ENCODE measurements at regions not wholly inside any gene's neighbourhood (a gene's known extent, or its start where the extent isn't known, plus 50 kb on each side); places are given as distances from the start of the nearest gene placed in this dataset.
"Not testable (repeated sequence)": the region's sequence is repeated elsewhere in the genome, so short reads cannot be mapped to it uniquely, and the experiment has no call there.

DNA sequence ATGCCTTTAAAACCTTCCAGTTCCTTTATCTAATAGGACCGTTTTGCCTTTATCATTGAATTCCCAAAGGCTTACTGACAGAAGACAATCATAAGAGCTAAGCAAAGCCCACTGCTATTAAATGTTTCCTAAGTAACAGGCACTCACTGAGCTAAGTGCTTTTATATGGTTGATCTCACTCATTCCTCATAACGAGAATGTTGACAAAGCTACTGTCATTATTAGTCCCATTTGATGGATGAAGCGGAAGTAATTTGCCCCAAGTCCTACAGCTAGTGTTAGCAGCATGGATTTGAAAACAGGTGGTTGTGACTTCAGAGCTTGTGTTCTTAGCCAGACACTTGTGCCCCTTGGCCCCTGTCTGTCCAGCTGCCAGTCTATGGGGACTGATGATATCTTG, 134.8 kb upstream of the SERPINE2 start:
- CTCF ChIA-PET, result interaction anchor here (1.2 kb wide), 1 partner anchor 73 kb away, joined by 3 read pairs; no protein-coding TSS in a partner anchor
- TF ChIP-seq, protein P1, sequence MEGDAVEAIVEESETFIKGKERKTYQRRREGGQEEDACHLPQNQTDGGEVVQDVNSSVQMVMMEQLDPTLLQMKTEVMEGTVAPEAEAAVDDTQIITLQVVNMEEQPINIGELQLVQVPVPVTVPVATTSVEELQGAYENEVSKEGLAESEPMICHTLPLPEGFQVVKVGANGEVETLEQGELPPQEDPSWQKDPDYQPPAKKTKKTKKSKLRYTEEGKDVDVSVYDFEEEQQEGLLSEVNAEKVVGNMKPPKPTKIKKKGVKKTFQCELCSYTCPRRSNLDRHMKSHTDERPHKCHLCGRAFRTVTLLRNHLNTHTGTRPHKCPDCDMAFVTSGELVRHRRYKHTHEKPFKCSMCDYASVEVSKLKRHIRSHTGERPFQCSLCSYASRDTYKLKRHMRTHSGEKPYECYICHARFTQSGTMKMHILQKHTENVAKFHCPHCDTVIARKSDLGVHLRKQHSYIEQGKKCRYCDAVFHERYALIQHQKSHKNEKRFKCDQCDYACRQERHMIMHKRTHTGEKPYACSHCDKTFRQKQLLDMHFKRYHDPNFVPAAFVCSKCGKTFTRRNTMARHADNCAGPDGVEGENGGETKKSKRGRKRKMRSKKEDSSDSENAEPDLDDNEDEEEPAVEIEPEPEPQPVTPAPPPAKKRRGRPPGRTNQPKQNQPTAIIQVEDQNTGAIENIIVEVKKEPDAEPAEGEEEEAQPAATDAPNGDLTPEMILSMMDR (IDR thresholded peaks at IDR 0.05; ENCODE audit: control extremely low read depth, extremely low read depth, low read depth, missing control alignments), result no peak
- no peak for DNase-seq (ENCODE audit: extremely low spot score)
- POLR2A ChIA-PET, result no interaction called here

DNA sequence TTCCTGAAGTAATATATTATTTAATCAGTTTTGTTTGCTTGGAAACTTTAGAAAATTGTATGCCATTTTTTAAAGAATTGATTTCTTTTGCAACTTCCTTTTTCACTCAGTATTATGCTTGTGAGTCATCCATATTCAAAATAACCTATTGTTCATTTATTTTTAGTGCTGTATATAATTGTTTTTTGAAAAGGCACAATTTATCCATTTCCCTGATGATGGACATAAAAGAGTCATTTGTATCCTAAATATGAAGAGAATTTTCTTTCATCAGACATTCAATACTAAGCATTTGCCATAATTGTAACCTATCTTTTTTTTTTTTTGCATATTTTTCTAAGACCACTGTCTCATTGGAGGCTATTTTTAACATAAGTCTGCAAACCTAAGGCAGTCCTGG, 134.1 kb upstream of the SERPINE2 start:
- POLR2A ChIA-PET, result no interaction called here
- CTCF ChIA-PET, result interaction anchor here (1.2 kb wide), 1 partner anchor 72 kb away, joined by 3 read pairs; no protein-coding TSS in a partner anchor
- TF ChIP-seq, protein P1 (IDR thresholded peaks at IDR 0.05; ENCODE audit: control extremely low read depth, extremely low read depth, low read depth, missing control alignments), result no peak
- DNase-seq (ENCODE audit: extremely low spot score), result no peak

DNA sequence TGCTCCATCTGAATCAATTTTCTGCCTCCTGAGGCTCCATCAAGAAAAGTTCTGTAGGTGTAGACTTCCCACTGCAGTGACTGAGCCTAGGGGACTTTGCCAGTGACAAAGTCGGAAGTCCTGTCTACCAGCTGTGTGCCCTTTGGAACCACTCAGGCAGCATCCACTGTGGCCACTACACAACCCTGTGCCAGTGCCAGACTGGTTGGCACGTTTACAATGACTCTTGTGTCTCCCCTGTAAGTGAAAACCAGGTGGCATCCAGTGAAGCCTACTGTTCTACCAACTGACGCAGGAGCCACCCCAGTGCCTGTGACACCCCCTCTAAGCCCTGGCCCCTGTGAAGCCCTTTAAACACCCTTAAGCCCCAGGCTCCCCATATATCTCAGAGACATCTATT, 132.1 kb upstream of the SERPINE2 start:
- TF ChIP-seq, protein P1 (IDR thresholded peaks at IDR 0.05; ENCODE audit: control extremely low read depth, extremely low read depth, low read depth, missing control alignments), result no peak
- CTCF ChIA-PET, result no interaction called here
- POLR2A ChIA-PET, result no interaction called here
- DNase-seq (ENCODE audit: extremely low spot score), result no peak

DNA sequence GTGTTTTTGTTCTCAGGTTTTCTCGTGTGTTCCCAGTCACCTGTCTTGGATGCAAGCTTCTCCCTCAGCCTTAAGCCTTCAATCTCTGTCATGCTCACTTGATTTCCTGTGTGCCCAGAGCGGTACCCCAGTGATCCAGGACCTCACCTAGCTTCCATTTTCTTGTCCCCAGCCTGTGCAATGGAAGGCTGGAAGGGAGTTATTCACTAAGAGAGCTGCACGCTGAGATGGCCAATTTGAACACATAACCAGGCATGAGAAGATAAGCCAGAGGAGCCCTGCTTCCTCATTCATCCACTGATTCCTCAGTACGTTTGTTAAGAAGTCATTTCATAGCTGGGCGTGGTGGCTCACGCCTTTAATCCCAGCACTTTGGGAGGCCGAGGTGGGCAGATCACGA, 130.8 kb upstream of the SERPINE2 start:
- DNase-seq (ENCODE audit: extremely low spot score), result no peak
- TF ChIP-seq, protein P1 (IDR thresholded peaks at IDR 0.05; ENCODE audit: control extremely low read depth, extremely low read depth, low read depth, missing control alignments), result no peak
- ChIA-PET CTCF (no interaction called here), POLR2A (no interaction called here)

DNA sequence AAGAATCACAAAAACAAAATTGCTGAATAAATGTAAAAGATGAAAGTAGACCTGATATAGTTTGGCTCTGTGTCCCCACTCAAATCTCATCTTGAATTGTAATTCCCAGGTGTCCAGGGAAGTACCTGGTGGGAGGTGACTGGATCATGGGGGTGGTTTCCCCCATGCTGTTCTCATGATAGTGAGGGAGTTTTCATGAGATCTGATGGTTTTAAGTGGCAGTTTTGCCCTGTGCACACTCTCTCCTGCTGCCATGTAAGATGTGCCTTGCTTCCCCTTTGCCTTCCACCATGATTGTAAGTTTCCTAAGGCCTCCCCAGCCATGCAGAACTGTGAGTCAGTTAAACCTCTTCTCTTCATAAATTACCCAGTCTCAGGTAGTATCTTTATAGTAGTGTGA, 128.7 kb upstream of the SERPINE2 start:
- DNase-seq (ENCODE audit: extremely low spot score); POLR2A ChIA-PET; CTCF ChIA-PET: not testable (repeated sequence)

DNA sequence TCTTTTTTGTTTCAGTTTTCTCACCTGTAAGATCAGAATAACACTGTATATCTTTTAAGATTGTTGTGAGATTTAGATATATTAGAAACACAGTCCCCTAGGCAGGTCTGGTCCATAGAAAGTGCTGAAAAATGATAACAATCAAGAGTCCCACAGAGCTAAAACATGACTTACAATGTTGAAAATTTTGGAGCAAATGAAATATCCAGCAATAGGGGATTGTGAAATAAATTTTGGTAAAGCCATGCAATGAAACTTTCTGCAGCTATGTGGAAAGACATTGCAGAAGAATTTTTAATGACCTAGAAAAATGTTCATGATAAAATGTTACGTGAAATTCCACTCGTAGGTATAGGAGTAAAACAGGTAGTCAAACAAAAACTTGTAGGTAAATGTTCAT, 127.6 kb upstream of the SERPINE2 start:
- TF ChIP-seq, protein P1 (IDR thresholded peaks at IDR 0.05; ENCODE audit: control extremely low read depth, extremely low read depth, low read depth, missing control alignments), result no peak
- ChIA-PET POLR2A (no interaction called here), CTCF (no interaction called here)
- DNase-seq (ENCODE audit: extremely low spot score), result no peak

DNA sequence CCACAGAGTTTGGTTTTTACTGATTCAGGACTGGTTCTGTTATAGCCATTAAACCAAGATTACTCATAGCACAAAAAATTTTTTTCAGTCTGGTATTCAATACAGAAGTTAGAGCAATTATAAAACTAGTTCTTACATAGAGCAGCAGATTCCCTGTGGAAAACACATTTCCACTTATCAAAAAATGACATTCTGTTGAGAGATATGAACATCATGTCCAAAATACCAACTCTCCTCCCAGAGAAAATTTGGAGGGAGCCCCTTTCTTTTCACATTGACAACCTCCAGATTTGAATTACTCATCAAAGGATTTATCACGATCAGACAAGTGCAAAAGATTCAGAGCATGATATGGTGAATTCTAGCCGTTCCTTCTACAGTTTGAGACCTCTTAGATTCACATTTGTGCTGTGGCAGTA, 126.8 kb upstream of the SERPINE2 start:
- DNase-seq (ENCODE audit: extremely low spot score), result no peak
- POLR2A ChIA-PET, result no interaction called here
- TF ChIP-seq, protein P1 (IDR thresholded peaks at IDR 0.05; ENCODE audit: control extremely low read depth, extremely low read depth, low read depth, missing control alignments), result no peak
- CTCF ChIA-PET, result no interaction called here
